Heart right ventricle (tissue), 16 donors: ENCODE measurements at regions not wholly inside any gene's neighbourhood (a gene's known extent, or its start where the extent isn't known, plus 50 kb on each side); places are given as distances from the start of the nearest gene placed in this dataset.

ENCODE experiments used
- ATAC-seq, 8 donors: fragments of 200-7000 bp; cut with Tn5 transposase; one replicate each; pipeline ENCODE4 v1.9.1; 2020; ENCODE audit warnings: mild to moderate bottlenecking in 8 of 8, moderate library complexity in 8 of 8, moderate number of reproducible peaks in 1 of 8
- DNase-seq, 2 donors: peaks; one replicate each; pipeline ENCODE4 v3.0.0-alpha.2; 2020
- H3K27ac ChIP-seq, 10 donors: fragments of 200-600 bp; sonication (generic) in 2 of 10; one replicate each; pipeline versions ENCODE4 v1.5.0 to v1.8.0; 2020 to 2022; ENCODE audit warnings: mild to moderate bottlenecking in 3 of 10
- H3K27me3 ChIP-seq, 7 donors: fragments of 200-600 bp; one replicate each; pipeline ENCODE4 v1.8.0; 2021 to 2022; ENCODE audit warnings: mild to moderate bottlenecking in 2 of 7
- H3K36me3 ChIP-seq, 9 donors: fragments of 200-600 bp; sonication (generic) in 1 of 9; one replicate each; pipeline versions ENCODE4 v1.5.0 to v1.8.0; 2020 to 2022; ENCODE audit warnings: mild to moderate bottlenecking in 2 of 9
- H3K4me1 ChIP-seq, 9 donors: fragments of 200-600 bp; sonication (generic) in 1 of 9; one replicate each; pipeline versions ENCODE4 v1.5.0 to v1.8.0; 2020 to 2022; ENCODE audit warnings: mild to moderate bottlenecking in 4 of 9
- H3K4me3 ChIP-seq, 10 donors: fragments of 200-600 bp; sonication (generic) in 2 of 10; one replicate each; pipeline versions ENCODE4 v1.5.0 to v1.8.0; 2020 to 2022; ENCODE audit warnings: mild to moderate bottlenecking in 7 of 10, moderate library complexity in 2 of 10
- H3K9me3 ChIP-seq, 11 donors: fragments of 200-600 bp in 10 of 11; sonication (generic) in 2 of 11; one replicate each; pipeline versions ENCODE4 v1.5.0 to v1.8.0; 2013 to 2022; ENCODE audit warnings: mild to moderate bottlenecking in 2 of 11, control low read depth in 1 of 11, moderate library complexity in 1 of 11
- WGBS, 2 donors: extraction: QIAGEN DNeasy Blood & Tissue Kit; methylation state at CpG; one replicate each; pipeline ENCODE4 v1.1.7; 2013; ENCODE audit warnings: inconsistent platforms in 1 of 2; 5-methylcytosine and 5-hydroxymethylcytosine counted together
- intact Hi-C, 10 donors: fragments of 100-400 bp; cut with DNase I; formaldehyde crosslinking; loops; one replicate each; pipeline versions ENCODE4 v1.11.1 to v1.14.2; 2022
- microRNA-seq, 2 donors: library from miRNA; unstranded; fragments of <30 nt; microRNA quantifications; one replicate each; pipeline ENCODE4 v1.2.0, GENCODE V29; 2021
- TF ChIP-seq, protein P1 (sequence below), 9 donors: fragments of 200-600 bp; sonication (generic) in 2 of 9; IDR thresholded peaks; one replicate each; pipeline versions ENCODE4 v1.5.0 to v1.8.0; 2021 to 2022; ENCODE audit warnings: antibody characterized with exemption in 9 of 9, mild to moderate bottlenecking in 5 of 9, moderate library complexity in 1 of 9
- donor health status: Arrhythmogenic right ventricular cardiomyopathy.
- donor health status: ischemic (EF 13 %, LVEDD 7.1; RV severe dilation, severe dysfunction).
- donor health status: healthy with polysubstance abuse.
- donor health status: DM: no; HTN: yes; CAD: no.
- donor health status: DM: no; HTN: no; CAD: no.
- donor health status: ischemic (EF 25% LVEDD 6.9; RV normal size, moderate dysfunction).
- donor health status: ischemic (EF 25% LVEDD 5.7; RV mildly dilated, moderate dysfunction).
- donor health status: healthy.
- donor health status: DM: yes; HTN: yes; CAD: no.
- donor health status: Ischemic cardiomyopathy.
- donor health status: ischemic (EF 35%, LVEDD 5.7; RV mildly dilated, moderate dysfunction).
- donor health status: nonischemic (EF 11% LVEDD 7.7; RV severe dilation, severe dysfunction).
- donor health status: DM: yes; HTN: yes; CAD: no.
- donor health status: PGD.
- donor health status: ischemic (EF 29% LVEDD 5.4; RV normal size, mild dysfunction).
- donor health status: nonischemic (EF 23%, LVEDD 6.1; RV moderate dilation, normal function).

DNA sequence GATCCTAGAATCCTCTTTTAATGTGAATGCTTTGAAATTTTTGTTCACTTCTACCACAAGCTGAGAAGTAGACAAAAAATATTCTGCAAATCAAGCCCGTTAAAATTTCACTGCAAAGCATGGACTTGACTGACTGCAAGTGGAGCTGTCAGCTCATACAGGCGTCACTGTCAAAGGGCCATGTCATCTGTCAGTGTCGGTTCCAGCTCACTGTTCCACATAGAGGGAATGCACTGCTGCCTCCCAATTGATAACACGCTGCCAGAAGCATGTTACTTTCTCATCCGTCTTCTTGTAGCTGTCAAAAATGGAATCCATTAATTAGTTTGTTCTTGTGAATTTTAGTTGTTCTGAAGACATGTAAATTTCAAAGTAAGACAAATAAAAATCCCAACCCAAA is 50.4 kb upstream of the FBXL4 start:
- no peak overlapping the region for H3K4me3 ChIP-seq
- WGBS, 2 donors, result 18 to 31% methylated on average over 5 of the region's 5 CpGs
- intact Hi-C loops, result no loop called here
- H3K4me1 ChIP-seq, result peaks cover 0 to under 1% (median 0%) of the 10 kb centered on the region in 9 donors
- no peaks in the 10 kb centered on the region for H3K36me3 ChIP-seq
- H3K9me3 ChIP-seq, result no peaks in the 10 kb centered on the region
- TF ChIP-seq, protein P1, sequence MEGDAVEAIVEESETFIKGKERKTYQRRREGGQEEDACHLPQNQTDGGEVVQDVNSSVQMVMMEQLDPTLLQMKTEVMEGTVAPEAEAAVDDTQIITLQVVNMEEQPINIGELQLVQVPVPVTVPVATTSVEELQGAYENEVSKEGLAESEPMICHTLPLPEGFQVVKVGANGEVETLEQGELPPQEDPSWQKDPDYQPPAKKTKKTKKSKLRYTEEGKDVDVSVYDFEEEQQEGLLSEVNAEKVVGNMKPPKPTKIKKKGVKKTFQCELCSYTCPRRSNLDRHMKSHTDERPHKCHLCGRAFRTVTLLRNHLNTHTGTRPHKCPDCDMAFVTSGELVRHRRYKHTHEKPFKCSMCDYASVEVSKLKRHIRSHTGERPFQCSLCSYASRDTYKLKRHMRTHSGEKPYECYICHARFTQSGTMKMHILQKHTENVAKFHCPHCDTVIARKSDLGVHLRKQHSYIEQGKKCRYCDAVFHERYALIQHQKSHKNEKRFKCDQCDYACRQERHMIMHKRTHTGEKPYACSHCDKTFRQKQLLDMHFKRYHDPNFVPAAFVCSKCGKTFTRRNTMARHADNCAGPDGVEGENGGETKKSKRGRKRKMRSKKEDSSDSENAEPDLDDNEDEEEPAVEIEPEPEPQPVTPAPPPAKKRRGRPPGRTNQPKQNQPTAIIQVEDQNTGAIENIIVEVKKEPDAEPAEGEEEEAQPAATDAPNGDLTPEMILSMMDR (IDR thresholded peaks at IDR 0.05), result no peak
- peak in 5 of 8 donors; percentile 61 to 90 (median 61) for ATAC-seq
- H3K27ac ChIP-seq, result no peak overlapping the region
- no peak for DNase-seq
- H3K27me3 ChIP-seq, result peaks cover 0 to 3% (median 0%) of the 10 kb centered on the region in 7 donors

Small RNA genes in the stretch of these regions (microRNA-seq; reads per million reads assigned to microRNA genes)
- gene MIR548AI, result 0 reads per million in 2 donors
